ENCODE measurements at regions not wholly inside any gene's neighbourhood (a gene's known extent, or its start where the extent isn't known, plus 50 kb on each side); places are given as distances from the start of the nearest gene placed in this dataset.
A peak's percentile ranks its signal among the peaks of the same experiment; 100 is the strongest.

- TF ChIP-seq CTCF (IDR thresholded peaks at IDR 0.05; ENCODE audit: borderline replicate concordance, insufficient read depth, low read depth, low read length) = no peak
These were observed 300.9 kb upstream of the HS3ST1 start for GRCh38 chr4:11729548-11729947.

DNA sequence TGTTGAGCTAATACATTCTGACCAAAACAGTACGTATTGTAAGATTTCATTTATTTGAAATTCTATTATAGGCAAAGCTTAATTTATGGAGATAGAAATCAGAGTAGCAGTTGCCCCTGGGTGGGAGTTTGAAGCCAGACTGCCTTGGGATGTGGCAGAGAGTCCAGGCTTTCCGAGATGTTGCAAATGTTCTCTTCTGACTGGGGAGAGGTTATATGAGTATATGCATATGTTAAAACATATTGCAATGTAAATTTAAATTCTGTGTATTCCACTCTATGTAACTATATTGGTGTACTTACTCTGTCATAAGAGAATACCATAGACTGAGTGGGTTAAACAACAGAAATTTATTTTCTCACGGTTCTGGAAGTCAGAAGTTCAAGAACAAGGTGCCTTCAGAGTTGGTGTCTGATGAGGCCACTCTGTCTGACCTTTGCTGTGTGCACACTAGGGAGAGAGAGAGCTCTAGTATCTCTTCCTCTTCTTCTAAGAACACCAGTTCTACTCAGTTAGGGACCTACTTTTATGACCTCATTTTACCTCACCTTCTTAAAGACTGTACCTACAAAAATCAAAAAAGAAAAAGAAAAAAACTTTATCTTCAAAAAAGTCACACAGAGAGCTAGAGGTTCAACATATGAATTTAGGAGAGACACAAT is 299.3 kb upstream of the HS3ST1 start:
- no peak for TF ChIP-seq CTCF (IDR thresholded peaks at IDR 0.05; ENCODE audit: borderline replicate concordance, insufficient read depth, low read depth, low read length)

More at GRCh38 chr4:11729548-11729947, 300.9 kb upstream of the HS3ST1 start:
- no peak overlapping the region for H3K4me3 ChIP-seq (ENCODE audit: low read depth, low read length)

GRCh38 chr4:11724731-11725130 is 296.0 kb upstream of the HS3ST1 start:
- TF ChIP-seq CTCF (IDR thresholded peaks at IDR 0.05; ENCODE audit: borderline replicate concordance, insufficient read depth, low read depth, low read length) = no peak
- H3K4me3 ChIP-seq (ENCODE audit: low read depth, low read length) = no peak overlapping the region

More for the DNA sequence above, 299.3 kb upstream of the HS3ST1 start:
- H3K4me3 ChIP-seq (ENCODE audit: low read depth, low read length) = no peak overlapping the region

- TF ChIP-seq CTCF (IDR thresholded peaks at IDR 0.05; ENCODE audit: borderline replicate concordance, insufficient read depth, low read depth, low read length) = no peak
- H3K4me3 ChIP-seq (ENCODE audit: low read depth, low read length) = no peak overlapping the region
These were observed 293.5 kb upstream of the HS3ST1 start for GRCh38 chr4:11722223-11722622.

DNA sequence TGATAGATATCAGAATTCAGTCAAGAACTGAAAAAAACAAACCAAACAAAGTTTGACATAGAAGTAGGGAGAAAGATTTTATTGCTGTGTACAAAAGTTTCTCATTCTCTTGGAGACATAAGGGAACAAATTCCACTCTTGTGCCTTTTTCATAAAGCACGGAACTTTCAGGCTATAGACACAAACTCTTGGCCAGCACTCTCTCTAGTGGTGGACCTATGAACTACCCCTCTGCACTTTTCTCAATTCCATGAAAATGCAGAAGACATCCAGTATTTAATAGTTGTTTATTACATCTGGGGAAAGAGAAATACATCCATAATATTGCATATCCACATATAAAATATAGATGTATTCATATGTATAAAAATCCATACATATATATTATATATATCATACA is 291.6 kb upstream of the HS3ST1 start:
- no peak overlapping the region for H3K4me3 ChIP-seq (ENCODE audit: low read depth, low read length)
- TF ChIP-seq CTCF (IDR thresholded peaks at IDR 0.05; ENCODE audit: borderline replicate concordance, insufficient read depth, low read depth, low read length) = peak; percentile 58

GRCh38 chr4:11719879-11720278 is 291.2 kb upstream of the HS3ST1 start:
- no peak overlapping the region for H3K4me3 ChIP-seq (ENCODE audit: low read depth, low read length)
- no peak for TF ChIP-seq CTCF (IDR thresholded peaks at IDR 0.05; ENCODE audit: borderline replicate concordance, insufficient read depth, low read depth, low read length)

DNA sequence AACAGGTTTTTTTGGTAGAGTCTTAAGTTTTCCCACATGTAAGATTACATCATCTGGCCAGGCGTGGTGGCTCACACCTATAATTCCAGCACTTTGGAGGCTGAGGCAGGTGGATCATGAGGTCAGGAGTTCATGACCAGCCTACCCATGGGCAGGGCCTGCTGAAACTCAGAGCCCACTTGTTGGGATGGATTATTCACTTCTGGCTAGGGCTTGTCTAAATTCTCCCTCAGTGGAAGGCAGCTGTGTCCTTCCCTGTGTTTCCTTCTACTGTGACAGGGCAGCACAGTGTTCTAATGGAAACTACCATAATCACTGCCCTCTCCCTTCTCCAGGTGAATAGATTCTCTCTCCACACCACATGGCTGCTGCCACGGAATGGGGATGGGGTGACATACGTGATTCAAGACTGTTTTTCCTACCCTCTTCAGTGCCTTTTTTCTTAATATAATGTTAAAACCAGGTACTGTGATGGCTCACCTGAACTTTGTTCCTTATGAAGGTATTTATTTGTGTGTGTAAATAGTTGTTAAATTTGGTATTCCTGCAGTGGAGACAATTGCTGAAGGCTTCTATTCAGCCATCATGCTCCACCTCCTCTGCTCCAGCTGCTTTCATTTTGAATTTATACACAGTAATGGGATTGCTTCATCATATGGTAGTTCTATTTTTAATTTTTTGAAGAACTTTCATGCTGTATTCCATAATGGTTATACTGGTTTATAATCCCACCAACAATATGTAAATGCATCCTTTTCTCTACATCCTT is 287.2 kb upstream of the HS3ST1 start:
- TF ChIP-seq CTCF (IDR thresholded peaks at IDR 0.05; ENCODE audit: borderline replicate concordance, insufficient read depth, low read depth, low read length) = no peak
- no peak overlapping the region for H3K4me3 ChIP-seq (ENCODE audit: low read depth, low read length)

Data from GM12875 (cell line).